CD4-positive, CD25-positive, alpha-beta regulatory T cell (primary cell): ENCODE measurements at regions not wholly inside any gene's neighbourhood (a gene's known extent, or its start where the extent isn't known, plus 50 kb on each side); places are given as distances from the start of the nearest gene placed in this dataset.

Experiments used
- ATAC-seq, 2 donors: fragments of 150-1000 bp; cut with Tn5 transposase; one replicate each; pipeline ENCODE4 v1.10.0; 2021; ENCODE audit warnings: low read depth in 2 of 2, moderate number of reproducible peaks in 2 of 2, moderate library complexity in 1 of 2
- DNase-seq, 3 donors: peaks; one replicate each; pipeline versions ENCODE4 v3.0.0 to v3.0.0-alpha.2; 2012 to 2022; ENCODE audit warnings: mixed read lengths in 1 of 3
- H3K27ac ChIP-seq: one replicate; pipeline ENCODE4 v1.7.0; 2013; ENCODE audit warnings: mild to moderate bottlenecking, low read length; ENCODE audit not compliant: insufficient read depth, poor library complexity, severe bottlenecking
- H3K27me3 ChIP-seq: one replicate; pipeline ENCODE4 v1.7.0; 2013; ENCODE audit warnings: low read length; ENCODE audit not compliant: control insufficient read depth, insufficient read depth
- H3K36me3 ChIP-seq: one replicate; pipeline ENCODE4 v1.7.0; 2013; ENCODE audit warnings: mild to moderate bottlenecking, low read length, moderate library complexity; ENCODE audit not compliant: control insufficient read depth, insufficient read depth
- H3K4me1 ChIP-seq: 2 replicates; pipeline ENCODE4 v1.7.0; 2013; ENCODE audit warnings: mild to moderate bottlenecking, low read length; ENCODE audit not compliant: insufficient read depth, control insufficient read depth, poor library complexity, severe bottlenecking
- H3K4me3 ChIP-seq: one replicate; pipeline ENCODE4 v1.7.0; 2013; ENCODE audit warnings: low read depth, mild to moderate bottlenecking, low read length, moderate library complexity
- H3K9me3 ChIP-seq, 2 experiments: 1 replicate in 1 of 2; 2 replicates in 1 of 2; pipeline ENCODE4 v1.7.0; 2013; ENCODE audit warnings: low read length in 2 of 2, mild to moderate bottlenecking in 1 of 2, moderate library complexity in 1 of 2; ENCODE audit not compliant: control insufficient read depth in 2 of 2
- H3K27ac Mint-ChIP-seq, 3 donors: one replicate each; pipeline ENCODE4 v1.8.0; 2020 to 2022; ENCODE audit warnings: mild to moderate bottlenecking in 3 of 3, mixed read lengths in 3 of 3, moderate library complexity in 2 of 3
- H3K27me3 Mint-ChIP-seq: one replicate; pipeline ENCODE4 v1.8.0; 2022; ENCODE audit warnings: mild to moderate bottlenecking, mixed read lengths
- H3K36me3 Mint-ChIP-seq: one replicate; pipeline ENCODE4 v1.8.0; 2020; ENCODE audit warnings: mixed read lengths
- H3K4me1 Mint-ChIP-seq, 4 donors: one replicate each; pipeline ENCODE4 v1.8.0; 2020 to 2022; ENCODE audit warnings: mixed read lengths in 4 of 4, mild to moderate bottlenecking in 1 of 4
- H3K4me3 Mint-ChIP-seq, 4 donors: one replicate each; pipeline ENCODE4 v1.8.0; 2020 to 2022; ENCODE audit warnings: mild to moderate bottlenecking in 4 of 4, mixed read lengths in 4 of 4, moderate library complexity in 3 of 4
- H3K9me3 Mint-ChIP-seq, 7 donors: one replicate each; pipeline ENCODE4 v1.8.0; 2020 to 2022; ENCODE audit warnings: mixed read lengths in 7 of 7, mild to moderate bottlenecking in 3 of 7, moderate library complexity in 2 of 7

GRCh38 chr6:23568292-23568691 lies 557.7 kb upstream of the NRSN1 start:
- Histone ChIP-seq H3K36me3 (no peaks in the 10 kb centered on the region), H3K4me3 (no peak overlapping the region), H3K27me3 (no peaks in the 10 kb centered on the region), H3K9me3 (peaks cover 0 to 5% of the 10 kb centered on the region in 2 experiments), H3K27ac (no peak overlapping the region), H3K4me1 (no peaks in the 10 kb centered on the region)
- H3K27ac Mint-ChIP-seq: no peak overlapping the region
- no peaks in the 10 kb centered on the region for H3K36me3 Mint-ChIP-seq
- ATAC-seq (no peak), DNase-seq (no peak)
- no peaks in the 10 kb centered on the region for H3K27me3 Mint-ChIP-seq
- H3K4me3 Mint-ChIP-seq: no peak overlapping the region
- H3K9me3 Mint-ChIP-seq: peaks cover 2 to 13% (median 3%) of the 10 kb centered on the region in 7 donors
- H3K4me1 Mint-ChIP-seq: no peaks in the 10 kb centered on the region

DNA sequence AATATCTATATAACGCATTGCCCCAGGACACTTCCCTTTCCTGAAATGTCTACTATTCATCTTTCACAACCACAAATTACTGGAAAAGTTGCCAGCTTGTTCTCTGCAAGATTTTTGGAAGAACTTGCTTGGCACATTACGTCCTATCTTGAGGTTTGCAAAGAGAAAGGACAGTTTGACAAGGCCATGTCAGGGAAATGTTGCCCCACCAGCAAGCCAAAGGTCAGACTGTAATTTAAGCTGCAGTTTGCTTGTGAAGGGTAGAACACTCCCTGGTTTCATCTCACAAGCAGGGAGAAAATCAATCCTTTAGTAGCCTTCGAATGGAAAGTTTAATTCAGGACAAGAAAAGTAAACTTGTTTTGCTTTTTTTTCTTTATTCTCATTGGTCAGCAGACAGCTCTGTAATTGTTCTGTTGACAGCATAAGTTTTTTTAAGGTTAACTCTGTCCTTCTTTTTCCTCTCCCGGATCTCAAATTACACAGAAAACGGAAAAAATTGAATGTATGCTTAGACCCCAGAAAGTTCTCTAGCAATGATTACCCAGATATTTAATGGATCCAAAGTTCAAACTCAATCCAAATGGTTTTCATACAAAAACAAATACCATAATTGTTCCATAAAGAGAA lies 541.8 kb upstream of the NRSN1 start:
- Histone ChIP-seq H3K4me1 (no peaks in the 10 kb centered on the region), H3K36me3 (no peaks in the 10 kb centered on the region), H3K4me3 (no peak overlapping the region), H3K9me3 (no peaks in the 10 kb centered on the region), H3K27ac (no peak overlapping the region), H3K27me3 (no peaks in the 10 kb centered on the region)
- DNase-seq: no peak
- H3K27me3 Mint-ChIP-seq: no peaks in the 10 kb centered on the region
- ATAC-seq: no peak
- H3K4me3 Mint-ChIP-seq: no peak overlapping the region
- no peak overlapping the region for H3K27ac Mint-ChIP-seq
- H3K4me1 Mint-ChIP-seq: no peaks in the 10 kb centered on the region
- H3K9me3 Mint-ChIP-seq: peaks cover 1 to 5% (median 4%) of the 10 kb centered on the region in 7 donors
- H3K36me3 Mint-ChIP-seq: no peaks in the 10 kb centered on the region

DNA sequence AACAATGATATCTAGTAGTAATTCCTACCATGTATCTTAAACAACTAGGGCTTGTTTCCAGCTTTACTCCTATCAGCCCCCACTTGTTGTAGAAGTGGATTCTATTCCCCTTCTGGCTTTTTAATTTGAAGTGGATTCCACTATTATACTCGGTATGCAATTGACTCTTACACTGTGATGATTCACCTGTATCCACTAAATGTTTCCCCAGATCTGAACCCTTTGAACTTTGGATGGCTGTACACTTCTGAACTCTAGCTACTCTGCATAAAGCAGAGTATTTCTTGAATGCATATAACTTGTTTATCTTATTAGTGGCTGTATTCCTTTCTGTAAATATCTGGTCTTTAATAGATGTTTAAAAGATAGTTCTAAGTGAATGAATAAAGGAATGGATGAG lies 538.4 kb upstream of the NRSN1 start:
- ATAC-seq: no peak
- DNase-seq: no peak
- no peak overlapping the region for H3K4me3 Mint-ChIP-seq

DNA sequence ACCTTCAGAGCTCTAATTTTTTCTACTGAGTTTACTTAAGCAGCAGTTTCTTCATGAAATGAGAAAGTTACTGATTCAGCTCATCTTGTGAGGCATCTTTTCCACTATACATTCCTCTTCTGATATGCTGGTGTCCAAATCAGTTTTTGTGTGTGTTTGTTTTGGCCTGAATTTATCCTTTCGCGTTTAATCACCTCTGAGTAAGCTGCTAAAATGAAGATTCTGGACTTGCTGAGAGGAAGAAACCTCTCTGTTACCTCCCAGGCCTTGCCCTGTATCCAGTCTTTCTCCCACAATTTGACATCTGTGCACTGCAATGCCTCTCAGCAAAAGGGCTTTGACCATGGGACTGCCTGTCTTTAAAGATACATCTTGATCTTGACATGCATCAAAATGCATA lies 536.2 kb upstream of the NRSN1 start:
- Mint-ChIP-seq H3K27me3 (no peaks in the 10 kb centered on the region), H3K4me3 (no peak overlapping the region), H3K36me3 (no peaks in the 10 kb centered on the region), H3K4me1 (no peaks in the 10 kb centered on the region), H3K27ac (no peak overlapping the region), H3K9me3 (peaks cover 0 to 7% (median 2%) of the 10 kb centered on the region in 7 donors)
- Histone ChIP-seq H3K4me3 (no peak overlapping the region), H3K27ac (no peak overlapping the region), H3K4me1 (no peaks in the 10 kb centered on the region), H3K36me3 (no peaks in the 10 kb centered on the region), H3K9me3 (no peaks in the 10 kb centered on the region), H3K27me3 (no peaks in the 10 kb centered on the region)
- no peak for DNase-seq
- no peak for ATAC-seq

More for the DNA sequence above, 538.4 kb upstream of the NRSN1 start:
- Mint-ChIP-seq H3K27ac (no peak overlapping the region), H3K4me1 (no peaks in the 10 kb centered on the region), H3K36me3 (no peaks in the 10 kb centered on the region), H3K9me3 (peaks cover 1 to 7% (median 4%) of the 10 kb centered on the region in 7 donors), H3K27me3 (no peaks in the 10 kb centered on the region)
- no peaks in the 10 kb centered on the region for H3K27me3 ChIP-seq
- H3K36me3 ChIP-seq: no peaks in the 10 kb centered on the region
- H3K27ac ChIP-seq: no peak overlapping the region
- H3K4me3 ChIP-seq: no peak overlapping the region
- no peaks in the 10 kb centered on the region for H3K9me3 ChIP-seq
- no peaks in the 10 kb centered on the region for H3K4me1 ChIP-seq

- Mint-ChIP-seq H3K36me3 (no peaks in the 10 kb centered on the region), H3K27me3 (no peaks in the 10 kb centered on the region), H3K27ac (no peak overlapping the region), H3K9me3 (peaks cover 0 to 7% (median 4%) of the 10 kb centered on the region in 7 donors), H3K4me1 (no peaks in the 10 kb centered on the region), H3K4me3 (no peak overlapping the region)
- Histone ChIP-seq H3K27me3 (no peaks in the 10 kb centered on the region), H3K4me1 (no peaks in the 10 kb centered on the region), H3K9me3 (no peaks in the 10 kb centered on the region), H3K4me3 (no peak overlapping the region), H3K36me3 (no peaks in the 10 kb centered on the region), H3K27ac (no peak overlapping the region)
- DNase-seq (no peak), ATAC-seq (no peak)
Observed at GRCh38 chr6:23590498-23591126, 535.4 kb upstream of the NRSN1 start.

- H3K27me3 ChIP-seq: no peaks in the 10 kb centered on the region
- H3K27ac Mint-ChIP-seq: no peak overlapping the region
- no peak overlapping the region for H3K4me3 ChIP-seq
- no peaks in the 10 kb centered on the region for H3K4me1 Mint-ChIP-seq
- no peaks in the 10 kb centered on the region for H3K27me3 Mint-ChIP-seq
- no peak for DNase-seq
- H3K36me3 Mint-ChIP-seq: no peaks in the 10 kb centered on the region
- no peak overlapping the region for H3K4me3 Mint-ChIP-seq
- no peaks in the 10 kb centered on the region for H3K36me3 ChIP-seq
- no peak for ATAC-seq
- H3K9me3 ChIP-seq: no peaks in the 10 kb centered on the region
- H3K27ac ChIP-seq: no peak overlapping the region
- H3K9me3 Mint-ChIP-seq: peaks cover 0 to 11% (median 4%) of the 10 kb centered on the region in 7 donors
- no peaks in the 10 kb centered on the region for H3K4me1 ChIP-seq
Observed at GRCh38 chr6:23591761-23592160, 534.3 kb upstream of the NRSN1 start.

DNA sequence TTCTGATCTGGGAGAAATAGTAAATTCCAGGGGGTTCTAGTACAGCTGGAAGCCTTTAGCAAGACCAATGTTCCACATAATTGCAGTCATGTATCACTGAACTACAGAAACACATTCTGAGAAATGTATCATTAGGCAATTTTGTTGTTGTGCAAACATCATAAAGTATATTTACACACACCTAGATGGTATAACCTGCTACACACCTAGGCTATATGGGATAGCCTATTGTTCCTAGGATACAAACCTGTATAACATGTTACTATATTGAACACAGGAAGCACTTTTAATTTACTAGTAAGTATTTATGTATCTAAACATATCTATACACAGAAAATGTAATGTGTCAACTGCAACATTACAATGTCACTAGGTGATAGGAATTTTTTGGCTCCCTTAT lies 525.9 kb upstream of the NRSN1 start:
- H3K4me3 Mint-ChIP-seq: no peak overlapping the region
- no peaks in the 10 kb centered on the region for H3K27me3 Mint-ChIP-seq
- ATAC-seq: no peak
- Histone ChIP-seq H3K27me3 (no peaks in the 10 kb centered on the region), H3K9me3 (peaks cover 0 to 1% of the 10 kb centered on the region in 2 experiments), H3K36me3 (no peaks in the 10 kb centered on the region), H3K4me1 (no peaks in the 10 kb centered on the region), H3K27ac (no peak overlapping the region), H3K4me3 (no peak overlapping the region)
- no peaks in the 10 kb centered on the region for H3K4me1 Mint-ChIP-seq
- peaks cover 2 to 31% (median 8%) of the 10 kb centered on the region in 7 donors for H3K9me3 Mint-ChIP-seq
- H3K27ac Mint-ChIP-seq: no peak overlapping the region
- no peaks in the 10 kb centered on the region for H3K36me3 Mint-ChIP-seq
- DNase-seq: no peak

- peaks cover 2 to 37% (median 6%) of the 10 kb centered on the region in 7 donors for H3K9me3 Mint-ChIP-seq
- no peaks in the 10 kb centered on the region for H3K4me1 Mint-ChIP-seq
- no peak overlapping the region for H3K4me3 Mint-ChIP-seq
Observed at GRCh38 chr6:23601811-23602345, 524.1 kb upstream of the NRSN1 start.

More at GRCh38 chr6:23601811-23602345, 524.1 kb upstream of the NRSN1 start:
- Histone ChIP-seq H3K27me3 (no peaks in the 10 kb centered on the region), H3K36me3 (no peaks in the 10 kb centered on the region), H3K27ac (no peak overlapping the region), H3K4me1 (no peaks in the 10 kb centered on the region), H3K4me3 (no peak overlapping the region), H3K9me3 (peaks cover 0 to 1% of the 10 kb centered on the region in 2 experiments)
- no peak for ATAC-seq
- no peak for DNase-seq
- H3K27me3 Mint-ChIP-seq: no peaks in the 10 kb centered on the region
- H3K27ac Mint-ChIP-seq: no peak overlapping the region
- no peaks in the 10 kb centered on the region for H3K36me3 Mint-ChIP-seq
